ENCODE measurements at regions not wholly inside any gene's neighbourhood (a gene's known extent, or its start where the extent isn't known, plus 50 kb on each side); places are given as distances from the start of the nearest gene placed in this dataset.
"Not testable (repeated sequence)": the region's sequence is repeated elsewhere in the genome, so short reads cannot be mapped to it uniquely, and the experiment has no call there.

DNA sequence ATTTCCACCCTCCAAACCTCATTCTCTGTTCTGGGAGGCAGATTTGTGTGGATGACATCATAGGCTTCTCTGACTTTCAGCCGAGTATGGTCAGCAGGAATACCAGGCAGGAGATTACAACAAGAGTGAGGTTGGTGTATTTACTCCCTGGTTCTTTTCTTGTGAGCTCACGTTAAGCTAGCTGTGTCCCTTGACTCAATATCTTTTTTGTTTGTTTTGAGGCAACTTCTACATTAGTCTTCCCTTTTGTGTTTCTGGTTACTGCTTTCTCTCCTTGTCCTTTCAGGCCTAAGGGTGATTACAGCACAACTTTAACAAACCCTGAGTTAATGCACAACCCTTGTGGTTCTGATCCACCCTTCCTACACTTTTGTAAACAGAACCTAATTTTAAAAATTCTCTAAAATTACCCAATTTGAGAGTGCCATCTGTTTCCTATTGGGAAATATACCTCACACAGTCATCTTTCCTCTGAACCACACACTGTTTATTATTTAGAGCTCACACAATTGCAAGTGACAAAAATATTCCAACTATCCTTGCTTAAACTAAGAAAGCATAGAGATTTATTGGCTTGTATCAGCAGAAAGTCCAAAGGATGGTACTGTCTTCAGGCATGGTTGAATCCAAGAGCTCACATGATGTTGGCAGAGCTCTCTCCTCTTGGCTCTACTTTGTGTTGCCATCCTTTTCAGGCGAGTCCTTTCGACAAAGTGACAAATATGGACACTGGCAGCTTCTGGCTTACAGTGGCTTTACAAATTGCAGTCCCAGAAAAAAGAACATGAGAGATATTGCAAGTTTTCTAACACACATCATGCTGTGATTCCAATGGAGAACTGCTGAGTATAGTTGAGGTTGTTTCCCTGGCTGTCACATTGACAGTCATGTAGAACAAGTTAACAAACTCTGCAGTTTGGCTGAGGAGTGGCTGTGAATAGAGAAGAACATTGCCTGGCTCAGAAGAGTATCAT, 150.5 kb upstream of the DDIT4L start:
- DNase-seq = no peak

- no peak for DNase-seq
Measured at GRCh38 chr4:100339870-100340269, 149.6 kb upstream of the DDIT4L start.

- not testable (repeated sequence) for DNase-seq
Measured at GRCh38 chr4:100333491-100333890, 143.2 kb upstream of the DDIT4L start.

DNA sequence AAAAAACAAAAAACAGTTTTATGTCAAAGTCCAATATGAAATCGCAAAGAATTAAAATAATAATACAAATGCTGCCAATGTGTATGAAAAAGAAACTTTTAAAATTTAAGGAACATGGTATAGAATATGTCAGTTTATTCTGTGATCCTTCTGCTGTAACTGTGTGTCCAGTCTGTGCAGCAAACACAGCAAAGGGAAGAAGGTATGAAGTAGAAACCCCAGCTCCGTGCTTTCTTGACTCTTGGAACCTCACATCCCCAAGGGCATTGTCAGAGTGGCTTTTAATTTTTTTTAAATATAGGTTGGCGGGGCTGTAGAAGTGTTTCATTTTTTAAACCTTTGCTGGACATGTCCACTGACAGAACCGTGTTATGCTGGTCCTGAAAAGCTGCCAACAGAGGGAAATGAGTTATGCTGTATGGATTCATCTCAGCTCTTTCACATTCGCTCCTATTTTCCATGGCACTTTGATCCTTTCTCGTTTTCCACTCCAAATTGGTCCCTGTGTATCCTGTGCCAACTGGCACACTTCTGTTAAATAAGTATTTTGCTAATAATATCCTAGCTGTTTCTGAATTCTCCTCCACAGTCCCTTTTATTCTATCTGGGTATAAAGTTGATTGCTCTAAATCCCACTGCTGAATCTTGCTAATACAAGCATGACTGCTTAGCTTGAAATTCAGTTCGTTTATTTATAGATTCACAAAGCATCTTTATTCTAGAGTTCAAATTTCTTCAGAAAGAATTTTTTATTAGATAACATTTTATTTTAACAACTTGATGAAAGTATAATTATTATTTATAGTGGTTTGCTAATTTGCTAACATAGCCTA, 127.0 kb upstream of the DDIT4L start:
- no peak for DNase-seq

DNA sequence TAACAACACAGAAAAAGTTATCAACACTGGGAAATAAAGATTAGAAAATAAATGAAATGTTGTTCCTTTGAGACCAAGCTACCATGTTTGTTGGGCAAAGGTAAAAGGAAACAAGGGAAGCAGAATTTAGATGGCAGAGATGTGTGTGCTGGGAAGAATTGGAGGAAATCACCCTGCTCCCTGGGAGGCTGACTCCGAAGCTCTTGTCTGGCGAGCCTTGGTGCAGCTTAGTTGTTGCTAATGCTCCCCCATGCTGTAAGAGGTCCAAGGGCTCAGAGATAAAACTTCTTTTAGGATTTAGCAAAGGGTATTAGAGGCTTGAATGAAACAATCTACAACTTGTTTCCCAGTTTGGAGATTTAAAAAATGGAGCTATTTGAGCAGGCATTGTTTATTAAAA, 123.8 kb upstream of the DDIT4L start:
- no peak for DNase-seq

DNA sequence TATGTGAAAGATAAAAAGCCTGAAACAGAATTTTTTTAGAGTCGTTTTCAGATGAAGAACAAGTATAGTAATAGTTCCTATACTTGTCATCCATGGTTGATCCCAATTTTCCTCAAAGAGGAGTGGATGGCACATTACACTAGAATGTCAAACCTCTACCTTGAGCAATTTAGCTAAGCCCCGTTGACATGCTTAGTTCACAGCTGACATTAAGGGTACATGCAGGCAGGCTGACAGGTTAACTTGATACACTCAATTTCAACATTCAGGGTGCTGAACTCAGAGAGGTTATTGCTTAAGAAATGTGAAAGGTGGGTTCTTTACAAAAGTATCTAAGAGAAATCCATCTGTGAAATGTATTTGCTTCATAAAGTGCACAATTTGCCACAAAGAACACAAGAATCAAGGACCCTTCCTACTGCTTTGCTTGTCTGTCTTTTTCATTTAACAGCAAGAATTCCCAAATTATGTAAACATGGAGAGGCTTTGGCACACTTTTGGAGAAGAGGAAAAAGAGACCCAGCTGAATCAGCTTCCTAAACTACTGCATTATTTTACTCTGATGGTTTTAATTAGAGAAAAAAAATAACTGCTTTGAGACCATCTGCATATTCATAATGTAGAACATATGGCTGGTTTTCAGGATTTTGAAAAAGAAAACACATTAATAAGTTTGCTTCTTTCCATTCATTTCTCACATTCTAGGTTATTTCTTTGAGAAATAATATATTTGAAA, 122.5 kb upstream of the DDIT4L start:
- DNase-seq = no peak

DNA sequence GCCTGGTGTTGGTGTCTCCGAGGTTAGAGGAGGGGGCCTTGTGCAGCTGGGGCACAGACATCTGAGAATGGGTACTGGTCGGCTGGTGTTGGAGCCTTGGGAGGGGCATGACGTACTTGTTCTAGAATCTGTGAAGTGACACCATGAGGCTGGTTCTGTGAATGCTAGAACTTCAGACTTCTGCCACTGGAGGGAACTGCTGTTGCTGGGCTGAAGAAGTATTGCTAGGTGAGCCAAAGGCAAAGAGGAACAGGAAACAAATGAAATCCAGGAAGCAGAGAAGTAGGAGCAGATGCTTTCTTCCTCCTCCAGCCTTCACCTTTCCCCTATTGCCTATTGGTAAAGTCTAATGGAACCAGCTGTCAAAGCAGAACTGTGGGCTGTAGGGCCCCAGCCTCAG, 120.9 kb upstream of the DDIT4L start:
- no peak for DNase-seq

DNA sequence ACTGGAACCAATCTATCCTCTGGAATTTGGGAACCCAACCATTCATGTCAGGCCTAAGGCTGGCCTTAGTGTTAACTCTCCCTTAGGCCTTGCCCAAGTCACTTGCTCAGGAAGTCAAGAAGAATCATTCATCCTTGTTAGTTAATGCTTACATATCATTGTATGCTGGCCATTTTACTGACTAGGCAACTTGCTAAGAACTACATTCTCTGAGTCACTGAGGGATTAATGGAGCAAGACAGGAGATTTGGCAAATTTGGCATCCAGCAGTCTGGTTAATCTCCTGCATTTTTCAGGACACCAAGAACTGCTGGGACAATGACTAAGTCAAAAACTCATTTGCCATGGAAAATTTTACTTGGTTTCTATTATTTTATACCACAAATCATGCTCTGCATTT, 115.8 kb upstream of the DDIT4L start:
- no peak for DNase-seq

- no peak for DNase-seq
Measured at GRCh38 chr4:100302061-100303026, 112.1 kb upstream of the DDIT4L start.

DNA sequence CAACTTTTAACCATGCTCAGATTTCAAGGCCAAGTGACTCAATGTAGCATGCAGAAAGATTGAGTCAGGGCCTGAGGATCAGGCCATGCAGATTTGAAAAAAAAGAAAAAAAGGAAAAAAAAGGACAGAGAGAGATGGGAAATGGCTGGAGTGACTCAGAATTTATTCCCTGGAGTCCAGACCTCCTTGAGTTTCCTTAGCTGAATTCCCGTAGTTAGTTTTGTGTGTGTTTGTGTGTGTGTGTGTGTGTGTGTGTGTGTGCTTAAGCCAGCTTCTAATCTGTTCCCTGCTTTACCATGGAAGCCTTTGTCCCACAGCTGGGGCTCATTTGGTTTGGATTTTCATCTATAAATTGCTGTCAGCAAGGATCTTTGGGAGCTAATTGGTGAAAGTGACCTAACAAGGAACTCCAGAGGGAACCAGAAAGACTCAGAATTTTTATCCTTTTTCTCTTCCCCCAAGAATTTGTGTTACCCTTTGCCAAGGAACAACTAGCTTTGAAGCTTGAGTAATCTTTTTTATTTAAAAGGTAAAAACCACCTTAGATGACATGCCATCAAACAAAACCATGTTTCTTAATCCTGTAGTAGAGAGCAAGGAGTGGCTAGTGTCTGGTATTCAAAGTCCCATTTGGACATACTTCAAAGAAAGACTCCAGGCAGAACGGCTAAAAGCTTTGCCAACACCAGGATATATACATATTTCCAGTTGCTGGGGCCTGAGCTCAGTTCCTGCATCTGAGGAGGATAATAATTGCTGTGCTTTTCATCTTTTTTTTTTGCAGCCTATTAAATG, 109.0 kb upstream of the DDIT4L start:
- DNase-seq = no peak

DNA sequence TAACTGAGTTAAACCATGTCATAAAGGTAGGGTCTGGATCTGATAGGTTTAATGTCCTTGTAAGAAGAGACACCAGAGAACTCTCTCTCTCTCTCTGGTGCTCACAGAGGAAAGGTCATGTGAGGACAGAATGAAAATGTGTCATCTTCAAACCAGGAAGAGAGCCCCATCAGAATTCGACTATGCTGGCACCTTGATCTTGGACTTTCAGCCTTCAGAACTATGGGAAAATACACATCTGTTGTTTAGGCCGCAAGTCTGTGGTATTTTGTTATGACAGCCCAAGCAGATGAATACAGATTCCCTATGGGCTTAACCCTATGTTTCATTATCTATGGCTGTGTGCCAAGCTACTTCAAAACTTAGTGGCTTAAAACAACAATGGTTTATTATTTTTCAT, 105.5 kb upstream of the DDIT4L start:
- no peak for DNase-seq

DNA sequence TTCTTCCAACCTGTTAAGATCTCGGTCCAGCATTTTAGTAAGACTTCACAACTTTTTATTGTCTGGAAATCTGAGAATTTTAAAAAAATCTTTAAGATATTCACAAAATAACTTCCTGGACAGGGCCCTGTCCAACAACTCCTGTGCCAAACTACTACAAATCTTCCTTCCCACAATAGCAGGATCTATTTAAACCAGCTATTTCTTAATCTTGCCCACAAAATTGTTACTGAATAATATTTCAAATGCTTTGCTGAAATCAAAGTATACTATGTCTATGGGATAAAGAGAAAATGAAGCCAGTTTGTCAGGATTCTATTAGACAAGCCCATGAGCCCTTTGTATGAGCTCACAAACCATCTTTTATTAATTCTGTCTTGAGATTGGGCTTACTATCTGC, 104.1 kb upstream of the DDIT4L start:
- DNase-seq = no peak

DNA sequence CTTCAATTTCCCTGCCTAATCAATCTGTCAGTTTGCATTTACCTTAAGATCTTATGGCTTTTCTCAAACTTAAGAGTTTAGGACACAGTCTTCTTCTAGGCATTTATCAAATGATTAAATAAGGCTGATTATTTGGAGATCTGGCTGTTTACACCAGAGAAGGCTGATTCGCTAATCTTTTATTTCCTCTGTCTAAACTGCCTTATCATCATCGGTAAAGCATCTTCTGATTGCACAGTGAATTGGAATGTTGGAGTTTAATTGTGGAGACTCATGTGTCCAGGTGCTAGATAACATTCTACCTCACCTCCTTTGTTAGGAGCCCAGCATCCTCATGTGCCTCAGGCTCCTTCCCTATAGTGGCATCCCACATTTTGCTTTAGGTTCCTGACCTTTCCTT, 100.3 kb upstream of the DDIT4L start:
- DNase-seq = no peak

DNA sequence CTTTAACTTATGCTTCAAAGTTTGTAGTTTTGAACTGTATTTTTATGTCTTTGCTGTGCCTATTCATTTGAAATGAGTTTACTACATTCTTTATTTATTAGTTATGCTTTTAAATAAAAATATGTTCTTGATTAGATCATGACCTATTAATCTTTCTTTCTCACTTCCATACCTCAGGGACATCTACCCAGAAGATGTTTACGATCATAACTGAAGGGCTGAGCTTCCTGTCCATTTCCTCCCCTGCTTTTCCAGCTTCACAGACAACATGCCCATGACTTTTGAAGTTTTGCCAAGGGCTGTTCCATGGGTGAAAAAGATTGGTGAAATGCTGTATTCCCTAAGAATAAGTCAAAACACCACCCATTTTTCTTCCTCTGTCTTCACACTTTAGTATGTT, 99.7 kb upstream of the DDIT4L start:
- no peak for DNase-seq

- no peak for DNase-seq
Measured at GRCh38 chr4:100289530-100289888, 99.2 kb upstream of the DDIT4L start.

- DNase-seq = no peak
Measured at GRCh38 chr4:100288811-100289529, 98.7 kb upstream of the DDIT4L start.

- DNase-seq = no peak
Measured at GRCh38 chr4:100288161-100288560, 97.9 kb upstream of the DDIT4L start.

DNA sequence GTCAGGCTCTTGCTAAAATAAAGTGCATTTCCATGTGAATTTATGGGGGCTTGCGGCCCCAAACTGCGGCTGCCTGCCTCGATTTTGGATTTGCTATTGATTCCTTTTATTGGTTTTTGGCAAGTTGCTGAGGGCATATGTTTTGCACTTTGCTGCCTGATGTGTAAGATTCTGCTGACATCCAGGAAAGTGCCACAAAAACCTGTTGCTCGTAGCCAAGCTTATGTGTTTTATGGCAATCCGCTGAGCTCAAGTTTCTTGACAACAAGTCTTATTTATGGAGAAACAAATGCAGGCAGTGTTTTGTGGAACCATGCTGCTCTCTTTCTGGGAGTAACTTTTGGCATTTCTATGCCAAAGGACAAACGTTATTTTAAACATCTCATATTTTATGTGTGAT, 97.3 kb upstream of the DDIT4L start:
- no peak for DNase-seq

DNA sequence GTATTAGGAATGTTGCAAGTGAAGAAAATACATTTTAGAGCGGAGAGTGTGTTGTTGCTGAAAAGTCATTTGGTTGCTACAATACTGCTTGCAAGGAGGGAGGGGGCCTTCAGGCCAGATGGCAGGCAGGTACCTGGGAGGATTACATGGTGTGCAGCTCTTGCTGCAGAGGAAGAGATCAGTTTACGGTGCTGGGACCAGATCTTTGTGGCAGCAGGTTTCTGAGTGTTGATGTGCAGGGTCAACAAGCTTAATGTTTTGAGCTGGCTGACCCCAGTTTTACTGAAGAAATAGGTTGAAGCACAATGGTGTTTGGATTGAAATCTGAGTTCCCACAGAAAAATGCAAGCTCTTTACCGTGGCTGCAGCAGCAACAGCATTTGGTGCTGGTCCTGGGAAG, 96.4 kb upstream of the DDIT4L start:
- DNase-seq = no peak

DNA sequence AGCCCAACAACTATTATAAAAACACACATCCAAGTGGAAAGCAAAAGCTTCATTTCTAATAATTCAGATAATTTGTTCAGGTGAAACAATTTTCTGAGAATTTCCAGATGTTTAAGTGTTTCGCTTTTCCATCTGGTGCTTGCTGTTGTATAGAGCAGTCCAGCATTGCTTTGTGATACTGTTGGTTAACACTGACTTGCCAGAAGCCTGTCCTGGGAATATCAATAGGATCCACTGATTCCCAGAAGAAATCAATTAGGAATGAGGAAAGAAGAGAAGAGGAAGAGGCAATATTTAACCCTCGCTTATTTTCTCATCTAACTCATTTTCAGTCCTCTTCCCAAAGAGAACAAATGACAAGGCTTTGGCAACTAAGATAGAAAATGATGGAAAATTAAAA, 94.9 kb upstream of the DDIT4L start:
- no peak for DNase-seq

All from GF-D8 (cell line).